ENCODE measurements at regions not wholly inside any gene's neighbourhood (a gene's known extent, or its start where the extent isn't known, plus 50 kb on each side); places are given as distances from the start of the nearest gene placed in this dataset.

DNA sequence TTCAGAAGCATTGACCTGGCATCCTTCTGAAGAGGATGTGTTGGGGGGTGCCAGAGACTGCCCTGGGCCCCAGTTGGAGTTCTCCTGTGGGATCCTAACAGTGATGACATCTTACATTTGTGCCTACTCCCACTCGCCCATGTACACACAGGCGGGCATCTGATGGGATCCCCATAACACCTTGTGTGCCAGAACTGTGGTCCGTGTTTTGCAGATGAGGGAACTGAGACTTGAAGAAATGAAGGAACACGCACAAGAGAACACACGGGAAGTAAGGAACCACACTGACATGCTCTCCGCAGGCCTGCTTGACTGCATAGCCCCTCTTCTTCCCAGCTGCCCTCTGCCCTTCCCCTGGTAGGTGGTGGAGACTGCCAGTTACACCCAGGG, 255.3 kb downstream of the MYCN start:
- no peak for TF ChIP-seq POLR2A (IDR thresholded peaks at IDR 0.05; ENCODE audit: extremely low read depth, insufficient read length)
- TF ChIP-seq, protein P1, sequence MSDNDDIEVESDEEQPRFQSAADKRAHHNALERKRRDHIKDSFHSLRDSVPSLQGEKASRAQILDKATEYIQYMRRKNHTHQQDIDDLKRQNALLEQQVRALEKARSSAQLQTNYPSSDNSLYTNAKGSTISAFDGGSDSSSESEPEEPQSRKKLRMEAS (IDR thresholded peaks at IDR 0.05; ENCODE audit: low read depth, low read length) = no peak
- TF ChIP-seq MYC (IDR thresholded peaks at IDR 0.05; ENCODE audit: low read depth, low read length) = no peak
- TF ChIP-seq, protein P2, sequence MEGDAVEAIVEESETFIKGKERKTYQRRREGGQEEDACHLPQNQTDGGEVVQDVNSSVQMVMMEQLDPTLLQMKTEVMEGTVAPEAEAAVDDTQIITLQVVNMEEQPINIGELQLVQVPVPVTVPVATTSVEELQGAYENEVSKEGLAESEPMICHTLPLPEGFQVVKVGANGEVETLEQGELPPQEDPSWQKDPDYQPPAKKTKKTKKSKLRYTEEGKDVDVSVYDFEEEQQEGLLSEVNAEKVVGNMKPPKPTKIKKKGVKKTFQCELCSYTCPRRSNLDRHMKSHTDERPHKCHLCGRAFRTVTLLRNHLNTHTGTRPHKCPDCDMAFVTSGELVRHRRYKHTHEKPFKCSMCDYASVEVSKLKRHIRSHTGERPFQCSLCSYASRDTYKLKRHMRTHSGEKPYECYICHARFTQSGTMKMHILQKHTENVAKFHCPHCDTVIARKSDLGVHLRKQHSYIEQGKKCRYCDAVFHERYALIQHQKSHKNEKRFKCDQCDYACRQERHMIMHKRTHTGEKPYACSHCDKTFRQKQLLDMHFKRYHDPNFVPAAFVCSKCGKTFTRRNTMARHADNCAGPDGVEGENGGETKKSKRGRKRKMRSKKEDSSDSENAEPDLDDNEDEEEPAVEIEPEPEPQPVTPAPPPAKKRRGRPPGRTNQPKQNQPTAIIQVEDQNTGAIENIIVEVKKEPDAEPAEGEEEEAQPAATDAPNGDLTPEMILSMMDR (IDR thresholded peaks at IDR 0.05; ENCODE audit: low read depth, low read length) = no peak

DNA sequence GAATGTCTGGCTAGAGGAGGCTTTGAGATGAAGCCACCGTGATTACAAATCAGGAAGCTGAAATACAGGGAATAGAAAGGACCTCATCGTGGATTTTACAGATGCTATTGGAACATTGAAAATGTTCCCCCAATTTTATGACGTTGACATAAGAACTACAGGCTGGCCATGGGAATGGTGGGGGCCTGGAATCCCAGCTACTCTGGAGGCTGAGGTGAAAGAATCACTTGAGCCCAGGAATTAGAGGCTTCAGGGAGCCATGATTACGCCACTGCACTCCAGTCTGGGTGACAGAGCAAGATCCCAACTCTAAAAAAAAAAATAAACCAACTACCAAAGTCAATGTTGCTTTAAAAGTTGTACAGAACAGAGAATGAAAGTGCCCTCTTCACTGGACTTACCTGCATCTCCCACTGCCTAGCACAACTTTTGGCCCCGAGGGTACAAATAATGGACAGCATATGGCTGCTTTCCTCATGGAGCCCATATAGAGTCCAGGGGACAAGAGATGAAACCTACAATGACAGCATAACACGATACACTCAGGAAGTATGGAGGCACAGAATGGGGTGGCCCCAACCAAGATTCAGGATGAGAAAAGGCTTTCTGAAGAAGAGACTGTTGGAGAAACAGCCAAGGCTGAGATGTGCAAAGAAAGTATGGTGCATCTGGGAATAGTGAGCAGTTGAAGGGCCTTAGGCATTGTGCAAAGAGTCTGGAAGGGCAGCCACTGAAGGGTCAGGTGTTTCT, 254.8 kb downstream of the MYCN start:
- TF ChIP-seq POLR2A (IDR thresholded peaks at IDR 0.05; ENCODE audit: extremely low read depth, insufficient read length) = no peak
- no peak for TF ChIP-seq MYC (IDR thresholded peaks at IDR 0.05; ENCODE audit: low read depth, low read length)
- TF ChIP-seq, protein P1 (IDR thresholded peaks at IDR 0.05; ENCODE audit: low read depth, low read length) = no peak
- TF ChIP-seq, protein P2 (IDR thresholded peaks at IDR 0.05; ENCODE audit: low read depth, low read length) = no peak
- DNase-seq (ENCODE audit: low read depth) = no peak
- no peak overlapping the region for H3K4me3 ChIP-seq (ENCODE audit: low read depth, low read length)

More for the DNA sequence above, 255.3 kb downstream of the MYCN start:
- no peak overlapping the region for H3K4me3 ChIP-seq (ENCODE audit: low read depth, low read length)
- no peak for DNase-seq (ENCODE audit: low read depth)

DNA sequence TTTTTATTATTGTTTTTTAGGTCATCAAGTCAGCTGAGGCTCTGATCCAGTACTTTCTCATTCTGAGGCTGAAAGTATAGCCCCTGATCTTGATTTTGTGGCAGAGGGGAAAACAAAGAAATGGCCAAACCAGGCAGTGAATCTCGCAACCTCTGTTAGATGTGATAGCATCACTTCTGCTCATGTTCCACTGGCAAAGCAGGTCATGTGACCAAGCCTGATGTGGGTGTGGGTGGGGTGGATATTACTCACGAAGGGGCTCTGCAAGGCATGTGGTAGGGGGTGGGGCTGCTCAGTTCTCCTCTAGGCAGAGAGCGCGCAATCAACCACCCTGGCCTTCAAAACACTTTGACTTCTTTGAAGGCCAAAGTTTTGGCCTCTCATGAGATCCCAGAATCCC, 254.2 kb downstream of the MYCN start:
- TF ChIP-seq, protein P1 (IDR thresholded peaks at IDR 0.05; ENCODE audit: low read depth, low read length) = no peak
- no peak for TF ChIP-seq POLR2A (IDR thresholded peaks at IDR 0.05; ENCODE audit: extremely low read depth, insufficient read length)
- no peak overlapping the region for H3K4me3 ChIP-seq (ENCODE audit: low read depth, low read length)
- DNase-seq (ENCODE audit: low read depth) = no peak

DNA sequence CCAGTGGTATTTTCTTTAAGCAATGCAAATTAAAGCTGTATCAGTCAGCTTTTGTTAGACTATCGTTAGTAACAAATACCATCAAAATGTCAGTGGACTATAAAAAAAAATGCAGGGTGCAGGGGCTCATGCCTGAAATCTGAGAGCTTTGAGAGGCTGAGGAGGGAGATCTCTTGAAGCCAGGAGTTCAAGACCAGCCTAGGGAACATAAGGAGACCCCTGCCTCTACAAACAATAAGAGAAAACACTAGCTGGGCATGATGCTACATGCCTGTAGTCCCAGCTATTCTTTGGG, 253.7 kb downstream of the MYCN start:
- no peak overlapping the region for H3K4me3 ChIP-seq (ENCODE audit: low read depth, low read length)
- TF ChIP-seq, protein P1 (IDR thresholded peaks at IDR 0.05; ENCODE audit: low read depth, low read length) = no peak
- DNase-seq (ENCODE audit: low read depth) = no peak

DNA sequence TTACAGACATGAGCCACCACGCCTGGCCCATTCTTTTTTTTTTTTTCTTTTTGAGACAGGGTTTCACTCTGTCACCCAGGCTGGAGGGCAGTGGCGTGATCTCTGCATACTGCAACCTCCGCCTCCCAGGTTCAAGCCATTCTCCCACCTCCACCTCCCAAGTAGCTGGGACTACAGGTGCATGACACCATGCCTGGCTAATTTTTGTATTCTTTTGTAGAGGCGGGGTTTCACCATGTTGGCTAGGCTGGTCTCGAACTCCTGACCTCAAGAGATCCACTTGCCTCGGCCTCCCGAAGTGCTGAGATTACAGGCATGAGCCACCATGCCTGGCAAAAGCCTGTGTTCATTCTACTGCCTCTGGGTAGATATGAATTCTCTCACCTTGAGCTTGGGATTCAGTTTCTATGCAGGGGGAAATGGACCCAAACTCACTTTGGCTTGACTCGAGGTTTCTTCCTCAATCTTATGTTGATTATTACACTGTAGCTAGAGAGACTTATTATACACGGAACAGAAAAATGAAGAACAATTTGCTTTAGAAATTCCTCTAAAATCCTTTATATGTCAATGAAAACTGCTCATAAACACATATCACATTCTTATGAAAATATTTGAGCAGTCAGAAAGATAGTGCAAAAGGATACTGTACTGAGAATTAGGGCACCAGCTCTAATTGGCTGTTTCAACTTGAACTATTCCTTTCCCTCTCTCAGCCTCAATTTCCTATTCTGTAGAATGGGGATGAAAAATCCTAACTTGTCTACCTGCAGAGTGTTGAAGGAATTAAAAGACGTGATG, 252.3 kb downstream of the MYCN start:
- TF ChIP-seq POLR2A (IDR thresholded peaks at IDR 0.05; ENCODE audit: extremely low read depth, insufficient read length) = no peak
- no peak for TF ChIP-seq MYC (IDR thresholded peaks at IDR 0.05; ENCODE audit: low read depth, low read length)
- TF ChIP-seq, protein P2 (IDR thresholded peaks at IDR 0.05; ENCODE audit: low read depth, low read length) = no peak
- TF ChIP-seq, protein P1 (IDR thresholded peaks at IDR 0.05; ENCODE audit: low read depth, low read length) = no peak
- no peak for DNase-seq (ENCODE audit: low read depth)
- H3K4me3 ChIP-seq (ENCODE audit: low read depth, low read length) = no peak overlapping the region

DNA sequence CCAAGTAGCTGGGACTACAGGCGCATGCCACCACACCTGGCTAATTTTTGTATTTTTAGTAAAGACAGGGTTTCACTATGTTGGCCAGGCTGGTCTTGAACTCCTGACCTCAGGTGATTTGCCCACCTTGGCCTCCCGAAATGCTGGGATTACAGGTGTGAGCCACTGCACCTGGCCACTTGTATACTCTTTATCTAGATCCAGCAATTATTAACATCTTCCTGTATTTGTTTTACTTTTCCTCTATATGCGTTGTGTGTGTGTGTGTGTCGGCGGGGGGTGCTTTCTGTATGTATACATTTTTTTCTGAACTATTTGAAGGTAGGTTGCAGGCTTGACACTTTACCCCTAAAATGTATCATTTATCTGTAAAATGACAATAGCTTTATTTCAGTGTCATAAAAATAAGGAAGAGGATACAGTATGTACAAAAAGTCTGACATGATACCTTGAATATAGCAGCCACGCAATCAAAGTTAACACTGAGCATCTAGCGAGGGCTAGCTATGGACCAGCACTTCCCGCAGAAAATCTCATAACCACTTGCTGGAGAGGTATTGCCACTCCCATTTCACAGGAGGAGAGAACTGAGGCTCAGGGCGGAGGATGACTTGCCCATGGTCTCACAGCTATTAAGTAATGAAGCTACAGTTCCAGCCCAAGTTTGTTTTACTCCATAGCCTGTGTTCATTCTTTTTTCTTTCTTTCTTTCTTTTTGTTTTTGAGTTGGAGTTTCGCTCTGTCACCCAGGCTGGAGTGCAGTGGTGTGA, 251.3 kb downstream of the MYCN start:
- H3K4me3 ChIP-seq (ENCODE audit: low read depth, low read length) = no peak overlapping the region
- no peak for DNase-seq (ENCODE audit: low read depth)
- TF ChIP-seq, protein P2 (IDR thresholded peaks at IDR 0.05; ENCODE audit: low read depth, low read length) = no peak
- TF ChIP-seq POLR2A (IDR thresholded peaks at IDR 0.05; ENCODE audit: extremely low read depth, insufficient read length) (no peak), MYC (IDR thresholded peaks at IDR 0.05; ENCODE audit: low read depth, low read length) (no peak)
- TF ChIP-seq, protein P1 (IDR thresholded peaks at IDR 0.05; ENCODE audit: low read depth, low read length) = no peak

All from NB4 (cell line).